Left ventricle myocardium inferior (tissue), 1 donor: ENCODE measurements at regions not wholly inside any gene's neighbourhood (a gene's known extent, or its start where the extent isn't known, plus 50 kb on each side); places are given as distances from the start of the nearest gene placed in this dataset.
A peak's percentile ranks its signal among the peaks of the same experiment; 100 is the strongest.

Source experiments
- DNase-seq: peaks from one replicate; pipeline ENCODE4 v3.0.0-alpha.2; 2020
- H3K27ac ChIP-seq: fragments of 200-600 bp; replicated peaks from 2 replicates; pipeline ENCODE4 v1.8.0; 2021
- H3K27me3 ChIP-seq: fragments of 200-600 bp; 2 replicates; pipeline ENCODE4 v1.8.0; 2021; ENCODE audit warnings: low read depth
- H3K36me3 ChIP-seq: fragments of 200-600 bp; 2 replicates; pipeline ENCODE4 v1.8.0; 2021
- H3K4me1 ChIP-seq: fragments of 200-600 bp; 2 replicates; pipeline ENCODE4 v1.8.0; 2021
- H3K4me3 ChIP-seq: fragments of 200-600 bp; 2 replicates; pipeline ENCODE4 v1.8.0; 2021; ENCODE audit warnings: mild to moderate bottlenecking, moderate library complexity
- H3K9me3 ChIP-seq: fragments of 200-600 bp; replicated peaks from 2 replicates; pipeline ENCODE4 v1.8.0; 2021
- intact Hi-C: fragments of 100-400 bp; cut with micrococcal nuclease; formaldehyde crosslinking; loops from one replicate; pipeline ENCODE4 v1.11.0; 2022
- TF ChIP-seq, protein P1 (sequence below): fragments of 200-600 bp; IDR thresholded peaks from 2 replicates; pipeline ENCODE4 v1.8.0; 2021; ENCODE audit warnings: antibody characterized with exemption, mild to moderate bottlenecking, borderline replicate concordance
- donor health status: DM: no; HTN: yes; CAD: no; lungs with severe emphysema.

DNA sequence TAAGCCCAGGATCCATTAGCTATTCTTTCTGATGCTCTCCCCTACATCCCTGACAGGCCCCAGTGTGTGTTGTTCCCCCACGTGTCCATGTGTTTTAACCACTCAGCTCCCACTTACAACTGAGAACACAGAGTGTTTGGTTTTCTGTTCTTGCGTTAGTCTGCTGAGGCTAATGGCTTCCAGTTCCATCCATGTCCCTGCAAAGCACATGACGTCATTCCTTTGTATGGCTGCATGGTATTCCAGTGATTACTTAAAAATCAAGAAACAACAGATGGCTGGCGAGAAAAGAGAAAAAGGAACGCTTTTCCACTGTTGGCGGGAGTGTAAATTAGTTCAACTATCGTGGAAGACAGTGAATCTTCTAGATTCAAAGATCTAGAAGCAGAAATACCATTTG is 556.0 kb downstream of the PTPRC start:
- H3K9me3 ChIP-seq, result no peaks in the 10 kb centered on the region
- intact Hi-C loops, result no loop called here
- H3K4me3 ChIP-seq, result no peak overlapping the region
- no peak overlapping the region for H3K27ac ChIP-seq
- DNase-seq, result no peak
- TF ChIP-seq, protein P1, sequence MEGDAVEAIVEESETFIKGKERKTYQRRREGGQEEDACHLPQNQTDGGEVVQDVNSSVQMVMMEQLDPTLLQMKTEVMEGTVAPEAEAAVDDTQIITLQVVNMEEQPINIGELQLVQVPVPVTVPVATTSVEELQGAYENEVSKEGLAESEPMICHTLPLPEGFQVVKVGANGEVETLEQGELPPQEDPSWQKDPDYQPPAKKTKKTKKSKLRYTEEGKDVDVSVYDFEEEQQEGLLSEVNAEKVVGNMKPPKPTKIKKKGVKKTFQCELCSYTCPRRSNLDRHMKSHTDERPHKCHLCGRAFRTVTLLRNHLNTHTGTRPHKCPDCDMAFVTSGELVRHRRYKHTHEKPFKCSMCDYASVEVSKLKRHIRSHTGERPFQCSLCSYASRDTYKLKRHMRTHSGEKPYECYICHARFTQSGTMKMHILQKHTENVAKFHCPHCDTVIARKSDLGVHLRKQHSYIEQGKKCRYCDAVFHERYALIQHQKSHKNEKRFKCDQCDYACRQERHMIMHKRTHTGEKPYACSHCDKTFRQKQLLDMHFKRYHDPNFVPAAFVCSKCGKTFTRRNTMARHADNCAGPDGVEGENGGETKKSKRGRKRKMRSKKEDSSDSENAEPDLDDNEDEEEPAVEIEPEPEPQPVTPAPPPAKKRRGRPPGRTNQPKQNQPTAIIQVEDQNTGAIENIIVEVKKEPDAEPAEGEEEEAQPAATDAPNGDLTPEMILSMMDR, result no peak
- H3K4me1 ChIP-seq, result peaks cover 5% of the 10 kb centered on the region
- H3K27me3 ChIP-seq, result no peaks in the 10 kb centered on the region
- H3K36me3 ChIP-seq, result no peaks in the 10 kb centered on the region

DNA sequence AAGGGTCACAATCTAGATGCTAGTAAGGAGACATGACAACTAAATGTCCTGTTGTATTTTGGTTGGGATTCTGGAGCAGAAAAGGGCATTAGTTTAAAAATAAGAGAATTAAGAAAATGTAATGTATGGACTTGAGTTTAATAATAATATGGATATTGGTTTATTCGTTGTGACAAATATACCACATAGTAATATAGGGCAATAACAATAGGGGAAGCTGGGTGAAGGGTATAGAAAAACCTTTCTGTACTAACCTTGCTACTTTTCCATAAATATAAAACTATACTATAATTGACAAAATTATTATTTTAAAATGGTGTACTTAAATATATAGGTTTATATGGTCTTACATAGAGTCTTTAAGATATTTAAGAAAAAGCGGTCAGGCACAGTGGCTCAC is 558.9 kb downstream of the PTPRC start:
- Histone ChIP-seq H3K36me3 (no peaks in the 10 kb centered on the region), H3K4me3 (no peak overlapping the region), H3K4me1 (peaks cover 5% of the 10 kb centered on the region), H3K9me3 (no peaks in the 10 kb centered on the region), H3K27me3 (no peaks in the 10 kb centered on the region), H3K27ac (no peak overlapping the region)
- TF ChIP-seq, protein P1, result no peak
- intact Hi-C loops, result no loop called here
- DNase-seq, result no peak

DNA sequence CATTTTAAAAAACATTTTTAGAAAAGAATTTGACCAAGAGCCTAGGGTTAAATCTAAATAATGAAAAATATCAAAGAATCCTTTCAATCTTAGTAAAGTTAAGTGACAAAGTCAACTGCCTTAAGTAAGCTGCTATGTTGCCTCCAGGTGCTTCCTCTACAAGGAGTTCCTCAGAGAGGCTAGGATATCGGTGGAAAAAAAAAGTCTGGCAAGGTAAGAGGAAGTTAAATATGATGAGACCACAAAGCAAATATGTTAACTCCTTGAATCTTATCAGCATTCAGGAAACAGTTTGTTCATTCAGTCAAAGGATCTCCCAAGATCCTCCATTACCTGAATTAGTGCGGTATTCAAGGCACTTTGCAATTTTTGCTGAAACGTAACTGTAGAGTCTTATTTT is 563.5 kb downstream of the PTPRC start:
- TF ChIP-seq, protein P1, result no peak
- Histone ChIP-seq H3K27me3 (no peaks in the 10 kb centered on the region), H3K4me3 (no peak overlapping the region), H3K27ac (no peak overlapping the region), H3K4me1 (peaks cover 12% of the 10 kb centered on the region), H3K36me3 (no peaks in the 10 kb centered on the region), H3K9me3 (no peaks in the 10 kb centered on the region)
- DNase-seq, result no peak
- intact Hi-C loops, result no loop called here

DNA sequence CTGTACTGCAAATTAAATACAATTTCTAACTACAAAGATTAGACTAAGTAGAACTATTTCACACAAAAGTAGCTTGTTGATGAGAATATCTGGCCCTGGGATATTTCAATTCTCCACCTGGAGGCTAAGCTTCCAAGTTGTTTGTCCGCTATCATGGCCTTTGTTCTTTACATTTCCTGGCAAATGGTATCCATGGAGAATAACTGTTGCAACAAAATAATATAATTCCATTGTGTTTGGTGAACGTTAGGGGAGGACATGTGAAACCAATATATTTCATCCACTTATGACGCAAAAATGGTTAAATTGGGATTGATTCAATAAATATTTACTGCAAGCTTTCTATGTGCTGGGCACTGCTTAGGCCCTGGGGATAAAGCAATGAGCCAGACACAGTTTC is 565.4 kb downstream of the PTPRC start:
- TF ChIP-seq, protein P1, result no peak
- Histone ChIP-seq H3K27me3 (no peaks in the 10 kb centered on the region), H3K4me1 (peaks cover 8% of the 10 kb centered on the region), H3K4me3 (no peak overlapping the region), H3K36me3 (no peaks in the 10 kb centered on the region), H3K9me3 (no peaks in the 10 kb centered on the region), H3K27ac (no peak overlapping the region)
- intact Hi-C loops, result no loop called here
- no peak for DNase-seq

DNA sequence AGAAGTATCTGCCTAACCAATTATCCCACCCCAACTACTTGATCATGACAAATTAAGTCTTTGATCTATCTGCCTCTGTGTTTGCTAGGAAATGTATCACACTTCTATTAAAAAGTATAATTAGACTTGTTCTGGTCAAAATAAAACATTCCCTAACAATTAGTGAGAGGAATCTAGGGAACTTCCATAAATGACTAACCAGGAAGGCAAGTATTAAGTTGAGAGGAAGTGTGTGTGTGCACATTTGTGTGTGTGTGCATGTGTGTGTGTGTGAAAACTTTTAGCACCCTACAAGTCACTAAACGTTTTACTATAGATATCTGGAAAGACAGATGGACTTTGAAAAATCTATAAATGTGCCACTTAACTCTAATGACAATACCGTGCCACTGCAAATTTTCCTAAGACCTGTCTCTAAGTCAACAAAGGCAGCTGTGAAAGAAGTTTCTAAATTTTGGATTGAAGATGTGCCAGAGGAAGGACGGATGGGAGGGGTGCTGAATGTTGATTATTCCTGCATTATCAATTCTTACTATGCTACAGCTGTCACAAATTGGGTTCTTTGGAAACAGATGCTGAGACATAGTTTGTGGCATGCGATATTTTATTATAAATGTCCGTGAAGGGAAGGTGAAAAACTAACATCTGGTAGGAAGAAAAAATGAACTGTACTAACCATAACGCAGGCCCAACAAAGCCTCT is 567.1 kb downstream of the PTPRC start:
- no peak overlapping the region for H3K4me3 ChIP-seq
- no peak for DNase-seq
- H3K27me3 ChIP-seq, result no peaks in the 10 kb centered on the region
- H3K4me1 ChIP-seq, result peaks cover 6% of the 10 kb centered on the region
- peaks cover 5% of the 10 kb centered on the region for H3K9me3 ChIP-seq
- TF ChIP-seq, protein P1, result no peak
- H3K36me3 ChIP-seq, result no peaks in the 10 kb centered on the region
- H3K27ac ChIP-seq, result peak overlapping the region; percentile 11
- intact Hi-C loops, result no loop called here
